ENCODE measurements at regions not wholly inside any gene's neighbourhood (a gene's known extent, or its start where the extent isn't known, plus 50 kb on each side); places are given as distances from the start of the nearest gene placed in this dataset.

- TF ChIP-seq, protein P1, sequence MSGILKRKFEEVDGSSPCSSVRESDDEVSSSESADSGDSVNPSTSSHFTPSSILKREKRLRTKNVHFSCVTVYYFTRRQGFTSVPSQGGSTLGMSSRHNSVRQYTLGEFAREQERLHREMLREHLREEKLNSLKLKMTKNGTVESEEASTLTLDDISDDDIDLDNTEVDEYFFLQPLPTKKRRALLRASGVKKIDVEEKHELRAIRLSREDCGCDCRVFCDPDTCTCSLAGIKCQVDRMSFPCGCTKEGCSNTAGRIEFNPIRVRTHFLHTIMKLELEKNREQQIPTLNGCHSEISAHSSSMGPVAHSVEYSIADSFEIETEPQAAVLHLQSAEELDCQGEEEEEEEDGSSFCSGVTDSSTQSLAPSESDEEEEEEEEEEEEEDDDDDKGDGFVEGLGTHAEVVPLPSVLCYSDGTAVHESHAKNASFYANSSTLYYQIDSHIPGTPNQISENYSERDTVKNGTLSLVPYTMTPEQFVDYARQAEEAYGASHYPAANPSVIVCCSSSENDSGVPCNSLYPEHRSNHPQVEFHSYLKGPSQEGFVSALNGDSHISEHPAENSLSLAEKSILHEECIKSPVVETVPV (CRISPR knock-in tag; IDR thresholded peaks at IDR 0.05) = no peak
Observed at GRCh38 chr22:27568265-27568664, 233.3 kb downstream of the MN1 start (continued).

DNA sequence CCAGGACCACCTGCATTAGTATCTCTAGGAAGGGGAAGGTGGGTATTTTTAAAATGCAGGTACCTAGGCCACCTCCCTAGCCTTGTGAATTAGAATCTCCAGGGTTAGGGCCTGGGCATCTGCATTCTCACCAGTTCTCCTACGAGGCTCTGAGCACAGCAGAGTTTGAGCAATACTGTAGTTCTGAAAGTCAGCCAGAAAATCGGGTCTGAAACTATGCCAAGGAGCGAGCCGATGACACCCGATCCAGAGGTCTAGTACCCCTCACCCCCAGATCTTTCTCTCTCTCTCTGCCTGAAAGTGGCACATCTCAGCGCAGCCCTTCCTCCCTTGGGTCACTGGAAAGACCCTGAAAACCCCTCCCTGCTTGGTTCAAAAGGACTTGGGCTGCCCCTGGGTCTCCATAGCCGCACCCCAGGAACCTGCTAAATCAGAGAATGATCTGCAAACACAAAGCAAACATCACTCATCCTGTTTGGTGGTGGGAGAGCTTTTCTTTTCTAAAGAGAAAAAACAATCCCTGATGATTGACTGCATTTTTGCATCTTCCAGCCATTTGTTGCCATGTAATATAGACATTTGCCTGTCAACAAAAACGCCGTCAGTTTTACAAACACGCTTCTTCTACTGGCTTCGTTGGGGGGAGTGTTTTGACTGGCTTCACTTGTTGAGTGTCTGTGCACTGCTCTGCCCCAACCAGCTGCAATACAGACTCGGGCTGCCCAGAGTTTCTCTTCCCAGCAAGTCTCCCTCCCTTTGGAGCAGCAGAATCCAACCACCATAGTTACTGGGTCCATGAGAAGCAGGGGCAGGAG, 229.9 kb downstream of the MN1 start:
- no peak for TF ChIP-seq SNAI2 (CRISPR knock-in tag; IDR thresholded peaks at IDR 0.05)
- ATAC-seq = no peak

- TF ChIP-seq, protein P2, sequence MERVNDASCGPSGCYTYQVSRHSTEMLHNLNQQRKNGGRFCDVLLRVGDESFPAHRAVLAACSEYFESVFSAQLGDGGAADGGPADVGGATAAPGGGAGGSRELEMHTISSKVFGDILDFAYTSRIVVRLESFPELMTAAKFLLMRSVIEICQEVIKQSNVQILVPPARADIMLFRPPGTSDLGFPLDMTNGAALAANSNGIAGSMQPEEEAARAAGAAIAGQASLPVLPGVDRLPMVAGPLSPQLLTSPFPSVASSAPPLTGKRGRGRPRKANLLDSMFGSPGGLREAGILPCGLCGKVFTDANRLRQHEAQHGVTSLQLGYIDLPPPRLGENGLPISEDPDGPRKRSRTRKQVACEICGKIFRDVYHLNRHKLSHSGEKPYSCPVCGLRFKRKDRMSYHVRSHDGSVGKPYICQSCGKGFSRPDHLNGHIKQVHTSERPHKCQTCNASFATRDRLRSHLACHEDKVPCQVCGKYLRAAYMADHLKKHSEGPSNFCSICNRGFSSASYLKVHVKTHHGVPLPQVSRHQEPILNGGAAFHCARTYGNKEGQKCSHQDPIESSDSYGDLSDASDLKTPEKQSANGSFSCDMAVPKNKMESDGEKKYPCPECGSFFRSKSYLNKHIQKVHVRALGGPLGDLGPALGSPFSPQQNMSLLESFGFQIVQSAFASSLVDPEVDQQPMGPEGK (CRISPR knock-in tag; IDR thresholded peaks at IDR 0.05; ENCODE audit: borderline replicate concordance) = no peak
- TF ChIP-seq, protein P1 (CRISPR knock-in tag; IDR thresholded peaks at IDR 0.05) = no peak
- TF ChIP-seq ZNF565 (CRISPR knock-in tag; conservative IDR thresholded peaks at IDR 0.05; ENCODE audit: low read depth) = peak; percentile 96
- ATAC-seq = no peak
Observed at GRCh38 chr22:27572278-27572666, 229.3 kb downstream of the MN1 start.

- ATAC-seq = no peak
- TF ChIP-seq POU6F1 (CRISPR knock-in tag; IDR thresholded peaks at IDR 0.05; ENCODE audit: borderline replicate concordance, low read depth) (no peak), ZNF70 (CRISPR knock-in tag; IDR thresholded peaks at IDR 0.05) (no peak), PPARA (CRISPR knock-in tag; IDR thresholded peaks at IDR 0.05; ENCODE audit: borderline replicate concordance) (no peak), ZNF565 (CRISPR knock-in tag; conservative IDR thresholded peaks at IDR 0.05; ENCODE audit: low read depth) (no peak), SNAI2 (CRISPR knock-in tag; IDR thresholded peaks at IDR 0.05) (no peak), BACH2 (CRISPR knock-in tag; IDR thresholded peaks at IDR 0.05; ENCODE audit: borderline replicate concordance) (no peak), ZFP3 (CRISPR knock-in tag; IDR thresholded peaks at IDR 0.05) (no peak), TOX (CRISPR knock-in tag; IDR thresholded peaks at IDR 0.05; ENCODE audit: borderline replicate concordance) (no peak), GLIS3 (CRISPR knock-in tag; IDR thresholded peaks at IDR 0.05) (no peak), ARNTL (CRISPR knock-in tag; IDR thresholded peaks at IDR 0.05; ENCODE audit: borderline replicate concordance, low read depth) (no peak), OSR1 (CRISPR knock-in tag; IDR thresholded peaks at IDR 0.05) (no peak), ESRRG (CRISPR knock-in tag; IDR thresholded peaks at IDR 0.05) (no peak), TCF4 (CRISPR knock-in tag; IDR thresholded peaks at IDR 0.05; ENCODE audit: borderline replicate concordance) (no peak), ZC3H10 (CRISPR knock-in tag; IDR thresholded peaks at IDR 0.05) (no peak), ISL1 (CRISPR knock-in tag; IDR thresholded peaks at IDR 0.05) (no peak)
- TF ChIP-seq, protein P1 (CRISPR knock-in tag; IDR thresholded peaks at IDR 0.05) = no peak
- TF ChIP-seq, protein P3, sequence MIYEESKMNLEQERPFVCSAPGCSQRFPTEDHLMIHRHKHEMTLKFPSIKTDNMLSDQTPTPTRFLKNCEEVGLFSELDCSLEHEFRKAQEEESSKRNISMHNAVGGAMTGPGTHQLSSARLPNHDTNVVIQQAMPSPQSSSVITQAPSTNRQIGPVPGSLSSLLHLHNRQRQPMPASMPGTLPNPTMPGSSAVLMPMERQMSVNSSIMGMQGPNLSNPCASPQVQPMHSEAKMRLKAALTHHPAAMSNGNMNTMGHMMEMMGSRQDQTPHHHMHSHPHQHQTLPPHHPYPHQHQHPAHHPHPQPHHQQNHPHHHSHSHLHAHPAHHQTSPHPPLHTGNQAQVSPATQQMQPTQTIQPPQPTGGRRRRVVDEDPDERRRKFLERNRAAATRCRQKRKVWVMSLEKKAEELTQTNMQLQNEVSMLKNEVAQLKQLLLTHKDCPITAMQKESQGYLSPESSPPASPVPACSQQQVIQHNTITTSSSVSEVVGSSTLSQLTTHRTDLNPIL (CRISPR knock-in tag; IDR thresholded peaks at IDR 0.05; ENCODE audit: low read depth) = no peak
Observed at GRCh38 chr22:27573280-27574001, 228.1 kb downstream of the MN1 start.
